HepG2 (cell line): ENCODE measurements at regions not wholly inside any gene's neighbourhood (a gene's known extent, or its start where the extent isn't known, plus 50 kb on each side); places are given as distances from the start of the nearest gene placed in this dataset.

Experiments
- ATAC-seq: fragments of 200-7000 bp; cut with Tn5 transposase; 3 replicates; pipeline ENCODE4 v1.9.1; 2020; ENCODE audit warnings: mild to moderate bottlenecking, moderate library complexity
- BruUV-seq: library from RNA; stranded (reverse); fragments of 400-500 nt; replicated peaks from 2 replicates; lab custom pipeline; 2021; lab: Mats Ljungman, UMichigan
- CTCF ChIA-PET: fragments of 300-600 bp; formaldehyde crosslinking; extraction: SDS; loops from one replicate; lab custom pipeline; 2021; ENCODE audit warnings: low total read pairs, inconsistent platforms, low intra/inter-chr PET ratio; lab: Yijun Ruan, JAX
- POLR2A ChIA-PET: fragments of 350-600 bp; sonication (Branson Sonifier 250); formaldehyde crosslinking; loops from one replicate; lab custom pipeline; 2020; ENCODE audit warnings: antibody characterized with exemption, inconsistent platforms; lab: Yijun Ruan, JAX
- DNase-seq: peaks from one replicate; pipeline ENCODE4 v3.0.0-alpha.2; 2015; ENCODE audit warnings: low spot score
- FAIRE-seq: peaks from 3 replicates; lab custom pipeline; 2011; peaks lifted over from hg19 to GRCh38; lab: Jason Lieb, UNC
- H2AFZ ChIP-seq: one replicate; pipeline ENCODE4 v1.6.1; 2011; ENCODE audit warnings: low read length, inconsistent platforms
- H3K27ac ChIP-seq: fragments of 300-600 bp; 3 replicates; pipeline ENCODE4 v1.8.0; 2011; ENCODE audit warnings: mixed run types, mild to moderate bottlenecking, mixed read lengths, low read length, inconsistent platforms; ENCODE audit not compliant: insufficient read depth; ENCODE audit errors: extremely low read length
- H3K27me3 ChIP-seq, 2 experiments: fragments of 200-600 bp in 1 of 2; 2 replicates in 1 of 2; 3 replicates in 1 of 2; pipeline versions ENCODE4 v1.6.0 to v1.8.0; 2011; ENCODE audit warnings: low read length in 2 of 2, mild to moderate bottlenecking in 2 of 2, moderate library complexity in 2 of 2, inconsistent platforms in 1 of 2; ENCODE audit not compliant: insufficient read depth in 2 of 2, control insufficient read depth in 1 of 2
- H3K36me3 ChIP-seq, 2 experiments: fragments of 200-600 bp in 1 of 2; replicated peaks in 1 of 2; 2 replicates in 1 of 2; 3 replicates in 1 of 2; pipeline versions ENCODE4 v1.5.1 to v1.8.0; 2011; ENCODE audit warnings: low read length in 2 of 2, inconsistent platforms in 1 of 2; ENCODE audit not compliant: insufficient read depth in 2 of 2, control insufficient read depth in 1 of 2
- H3K4me1 ChIP-seq: 2 replicates; pipeline ENCODE4 v1.5.1; 2012; ENCODE audit warnings: low read length, inconsistent platforms; ENCODE audit not compliant: insufficient read depth
- H3K4me2 ChIP-seq: 2 replicates; pipeline ENCODE4 v1.6.0; 2011; ENCODE audit warnings: low read depth, low read length, inconsistent platforms
- H3K4me3 ChIP-seq, 3 experiments: fragments of 200-600 bp in 1 of 3; sonication (generic), shearing (Covaris generic) in 1 of 3; replicated peaks in 1 of 3; 2 replicates each; pipeline ENCODE4 v1.5.1; 2011 to 2016; ENCODE audit warnings: low read length in 3 of 3, inconsistent platforms in 2 of 3, low read depth in 2 of 3, mild to moderate bottlenecking in 2 of 3, control low read depth in 1 of 3, mixed read lengths in 1 of 3; ENCODE audit not compliant: insufficient read depth in 1 of 3
- H3K79me2 ChIP-seq: one replicate; pipeline ENCODE4 v1.6.1; 2011; ENCODE audit warnings: low read length, inconsistent platforms; ENCODE audit not compliant: insufficient read depth
- H3K9ac ChIP-seq: 2 replicates; pipeline ENCODE4 v1.6.0; 2011; ENCODE audit warnings: mild to moderate bottlenecking, low read depth, low read length, inconsistent platforms; ENCODE audit not compliant: insufficient read depth
- H3K9me3 ChIP-seq: 2 replicates; pipeline ENCODE4 v1.5.1; 2012; ENCODE audit warnings: mild to moderate bottlenecking, low read length
- H4K20me1 ChIP-seq: 2 replicates; pipeline ENCODE4 v1.6.0; 2011; ENCODE audit warnings: inconsistent platforms, mild to moderate bottlenecking, low read length, moderate library complexity; ENCODE audit not compliant: insufficient read depth
- BRCA1 ChIP-seq: sonication (generic); formaldehyde crosslinking; IDR thresholded peaks from 2 replicates; pipeline ENCODE4 v1.4.0; 2020; ENCODE audit warnings: missing genetic modification reagents
- CCDC6 ChIP-seq: sonication (generic); formaldehyde crosslinking; IDR thresholded peaks from 2 replicates; pipeline ENCODE4 v1.8.1; 2022; ENCODE audit warnings: mild to moderate bottlenecking, missing genetic modification reagents, moderate library complexity
- CREM ChIP-seq, 2 experiments: sonication (generic) in 1 of 2; formaldehyde crosslinking in 1 of 2; IDR thresholded peaks; 2 replicates each; pipeline versions ENCODE4 v1.4.0 to v1.6.1; 2016 to 2020; ENCODE audit warnings: antibody characterized with exemption in 1 of 2, mild to moderate bottlenecking in 1 of 2, missing genetic modification reagents in 1 of 2
- MED8 ChIP-seq: sonication (generic); formaldehyde crosslinking; IDR thresholded peaks from 2 replicates; pipeline ENCODE4 v1.8.1; 2023; ENCODE audit warnings: mild to moderate bottlenecking, missing genetic modification reagents; ENCODE audit not compliant: insufficient replicate concordance
- MIER2 ChIP-seq: IDR thresholded peaks from 2 replicates; pipeline ENCODE4 v1.6.1; 2016; ENCODE audit warnings: missing biosample characterization, missing genetic modification reagents
- NFIC ChIP-seq: IDR thresholded peaks from 2 replicates; pipeline ENCODE4 v1.6.1; 2012; ENCODE audit warnings: mild to moderate bottlenecking, low read length, inconsistent platforms
- POGZ ChIP-seq: sonication (generic); formaldehyde crosslinking; IDR thresholded peaks from 2 replicates; pipeline ENCODE4 v1.4.0; 2020; ENCODE audit warnings: mild to moderate bottlenecking, missing genetic modification reagents
- SCMH1 ChIP-seq: sonication (generic); formaldehyde crosslinking; IDR thresholded peaks from 2 replicates; pipeline ENCODE4 v1.9.0; 2021; ENCODE audit warnings: missing genetic modification reagents, mild to moderate bottlenecking, borderline replicate concordance
- SP1 ChIP-seq, 2 experiments: fragments of 450-650 bp in 1 of 2; sonication (generic) in 1 of 2; formaldehyde crosslinking in 1 of 2; IDR thresholded peaks; 2 replicates each; pipeline versions ENCODE4 v1.4.0 to v1.6.1; 2016 to 2020; ENCODE audit warnings: missing genetic modification reagents in 1 of 2
- SRSF1 ChIP-seq: fragments of 200-400 bp; formaldehyde crosslinking; optimal IDR thresholded peaks from 2 replicates; pipeline ENCODE3; 2017; ENCODE audit warnings: mild to moderate bottlenecking, low read depth, low read length, moderate library complexity
- SYNCRIP ChIP-seq: fragments of 200-400 bp; formaldehyde crosslinking; IDR thresholded peaks from 2 replicates; pipeline ENCODE4 v1.6.1; 2018; ENCODE audit warnings: mild to moderate bottlenecking, low read depth, low read length; ENCODE audit not compliant: insufficient read depth
- ZMYM3 ChIP-seq: sonication (generic); formaldehyde crosslinking; IDR thresholded peaks from 2 replicates; pipeline ENCODE4 v1.5.1; 2020; ENCODE audit warnings: mild to moderate bottlenecking, missing genetic modification reagents
- ZNF616 ChIP-seq: sonication (generic); formaldehyde crosslinking; IDR thresholded peaks from 2 replicates; pipeline ENCODE4 v1.5.0; 2020; ENCODE audit warnings: low read depth, mild to moderate bottlenecking, missing genetic modification reagents
- ZNF652 ChIP-seq: IDR thresholded peaks from 2 replicates; pipeline ENCODE4 v1.6.1; 2016; ENCODE audit warnings: low read depth, borderline replicate concordance
- ZNF761 ChIP-seq: sonication (generic); formaldehyde crosslinking; conservative IDR thresholded peaks from 2 replicates; pipeline ENCODE4 v1.4.0; 2020; ENCODE audit warnings: mild to moderate bottlenecking, missing genetic modification reagents
- ZNF768 ChIP-seq: sonication (generic); formaldehyde crosslinking; IDR thresholded peaks from 2 replicates; pipeline ENCODE4 v1.4.0; 2020; ENCODE audit warnings: missing genetic modification reagents
- ZNF850 ChIP-seq: sonication (generic); formaldehyde crosslinking; conservative IDR thresholded peaks from 2 replicates; pipeline ENCODE4 v1.9.0; 2021; ENCODE audit warnings: mild to moderate bottlenecking, missing genetic modification reagents
- ZNF883 ChIP-seq: sonication (generic); formaldehyde crosslinking; IDR thresholded peaks from 2 replicates; pipeline ENCODE4 v1.5.1; 2020; ENCODE audit warnings: mild to moderate bottlenecking, missing genetic modification reagents; ENCODE audit errors: not compliant biosample characterization
- WGBS: methylation state at CpG from one replicate; pipeline ENCODE4 v1.1.6; 2017; ENCODE audit warnings: low lambda C conversion rate; 5-methylcytosine and 5-hydroxymethylcytosine counted together
- in situ Hi-C: cut with HindIII; loops from 2 replicates; pipeline ENCODE4 v1.10.0; 2017; ENCODE audit warnings: low pct_unique_long_range_greater_than_20kb; ENCODE audit not compliant: extremely low pct_ligation_motif_present
- intact Hi-C: fragments of 100-400 bp; cut with micrococcal nuclease; formaldehyde crosslinking; loops from one replicate; pipeline ENCODE4 v1.10.0; 2022; ENCODE audit not compliant: unreplicated experiment
- TF ChIP-seq, protein P1 (sequence below): sonication (generic); formaldehyde crosslinking; IDR thresholded peaks from 2 replicates; pipeline ENCODE4 v1.8.0; 2022; ENCODE audit warnings: mild to moderate bottlenecking, missing genetic modification reagents, moderate library complexity
- TF ChIP-seq, protein P2 (sequence below): sonication (generic); formaldehyde crosslinking; IDR thresholded peaks from 2 replicates; pipeline ENCODE4 v1.5.0; 2020; ENCODE audit warnings: missing genetic modification reagents

DNA sequence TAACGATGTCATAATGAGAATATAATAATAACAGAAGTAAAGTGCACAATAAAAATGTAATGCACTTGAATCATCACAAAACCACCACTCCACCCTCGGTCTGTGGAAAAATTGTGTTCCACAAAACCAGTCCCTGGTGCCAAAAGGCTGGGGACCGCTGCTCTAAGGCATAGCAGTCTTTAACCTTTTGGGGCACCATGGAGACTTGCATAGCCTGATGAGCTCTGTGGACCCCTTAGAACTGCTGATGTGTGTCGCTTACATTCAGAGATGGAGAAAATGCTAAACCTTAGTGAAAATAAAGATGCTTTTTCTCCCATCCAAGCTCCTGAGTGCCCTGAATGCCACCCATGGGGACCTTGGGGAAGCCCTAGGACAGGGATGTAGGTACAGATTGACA is 87.6 kb upstream of the SEPTIN5 start:
- H3K27ac ChIP-seq: no peak overlapping the region
- H3K79me2 ChIP-seq: no peaks in the 10 kb centered on the region
- no peaks in the 10 kb centered on the region for H4K20me1 ChIP-seq
- H3K36me3 ChIP-seq: no peaks in the 10 kb centered on the region
- in situ Hi-C loops: loop anchor here (5.0 kb wide), 1 partner anchor 144 kb away; no protein-coding TSS in a partner anchor
- H3K4me1 ChIP-seq: peaks cover 8% of the 10 kb centered on the region; the same call in 1 of the 2 replicates
- H3K27me3 ChIP-seq: peaks cover 3 to 44% of the 10 kb centered on the region in 2 experiments; a peak in 3 of 5 replicates
- DNase-seq: no peak
- no peak overlapping the region for H3K4me2 ChIP-seq
- H2AFZ ChIP-seq: no peak overlapping the region
- FAIRE-seq: no peak
- POLR2A ChIA-PET: no interaction called here
- no peak for ATAC-seq
- H3K9ac ChIP-seq: no peak overlapping the region
- no peaks in the 10 kb centered on the region for H3K9me3 ChIP-seq
- no TSS peak for BruUV-seq
- CTCF ChIA-PET: no interaction called here
- no peak overlapping the region for H3K4me3 ChIP-seq
- TF ChIP-seq SRSF1 (no peak), ZNF652 (no peak), CCDC6 (CRISPR knock-in tag) (no peak), MED8 (no peak), ZNF761 (no peak), SYNCRIP (no peak), ZNF850 (CRISPR knock-in tag) (no peak), ZNF616 (CRISPR knock-in tag) (no peak), ZMYM3 (CRISPR knock-in tag) (no peak), SP1 (IDR thresholded peaks at IDR 0.05) (no peak), SP1 (CRISPR knock-in tag; IDR thresholded peaks at IDR 0.05) (no peak), CREM (IDR thresholded peaks at IDR 0.05) (no peak), CREM (CRISPR knock-in tag; IDR thresholded peaks at IDR 0.05) (no peak), NFIC (no peak), POGZ (CRISPR knock-in tag) (no peak), MIER2 (CRISPR knock-in tag) (no peak), ZNF768 (CRISPR knock-in tag) (no peak), ZNF883 (CRISPR knock-in tag) (no peak), BRCA1 (CRISPR knock-in tag) (no peak), SCMH1 (CRISPR knock-in tag) (no peak)
- TF ChIP-seq, protein P1, sequence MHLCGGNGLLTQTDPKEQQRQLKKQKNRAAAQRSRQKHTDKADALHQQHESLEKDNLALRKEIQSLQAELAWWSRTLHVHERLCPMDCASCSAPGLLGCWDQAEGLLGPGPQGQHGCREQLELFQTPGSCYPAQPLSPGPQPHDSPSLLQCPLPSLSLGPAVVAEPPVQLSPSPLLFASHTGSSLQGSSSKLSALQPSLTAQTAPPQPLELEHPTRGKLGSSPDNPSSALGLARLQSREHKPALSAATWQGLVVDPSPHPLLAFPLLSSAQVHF: no peak
- TF ChIP-seq, protein P2, sequence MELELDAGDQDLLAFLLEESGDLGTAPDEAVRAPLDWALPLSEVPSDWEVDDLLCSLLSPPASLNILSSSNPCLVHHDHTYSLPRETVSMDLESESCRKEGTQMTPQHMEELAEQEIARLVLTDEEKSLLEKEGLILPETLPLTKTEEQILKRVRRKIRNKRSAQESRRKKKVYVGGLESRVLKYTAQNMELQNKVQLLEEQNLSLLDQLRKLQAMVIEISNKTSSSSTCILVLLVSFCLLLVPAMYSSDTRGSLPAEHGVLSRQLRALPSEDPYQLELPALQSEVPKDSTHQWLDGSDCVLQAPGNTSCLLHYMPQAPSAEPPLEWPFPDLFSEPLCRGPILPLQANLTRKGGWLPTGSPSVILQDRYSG (CRISPR knock-in tag): no peak
- intact Hi-C loops: no loop called here
- 36% methylated on average over 4 of the region's 4 CpGs for WGBS
